LNCAP (cell line): ENCODE measurements at regions not wholly inside any gene's neighbourhood (a gene's known extent, or its start where the extent isn't known, plus 50 kb on each side); places are given as distances from the start of the nearest gene placed in this dataset.

ENCODE experiments used
- CTCF ChIP-seq: fragments of 450-650 bp; IDR thresholded peaks from 2 replicates; pipeline ENCODE4 v1.5.1; 2017; ENCODE audit warnings: mild to moderate bottlenecking

GRCh38 chr17:71779482-71779881, 341.3 kb upstream of the SOX9 start:
- TF ChIP-seq CTCF, result no peak

GRCh38 chr17:71780596-71780995, 340.2 kb upstream of the SOX9 start:
- TF ChIP-seq CTCF, result no peak

GRCh38 chr17:71790791-71791190, 330.0 kb upstream of the SOX9 start:
- TF ChIP-seq CTCF, result no peak

GRCh38 chr17:71791311-71791710, 329.5 kb upstream of the SOX9 start:
- TF ChIP-seq CTCF, result no peak

- no peak for TF ChIP-seq CTCF
Observed at GRCh38 chr17:71792966-71793365, 327.9 kb upstream of the SOX9 start.

- no peak for TF ChIP-seq CTCF
Observed at GRCh38 chr17:71793518-71793917, 327.3 kb upstream of the SOX9 start.

- TF ChIP-seq CTCF, result no peak
Observed at GRCh38 chr17:71798701-71799100, 322.1 kb upstream of the SOX9 start.

GRCh38 chr17:71799657-71800056, 321.2 kb upstream of the SOX9 start:
- TF ChIP-seq CTCF, result no peak
